ENCODE measurements at regions not wholly inside any gene's neighbourhood (a gene's known extent, or its start where the extent isn't known, plus 50 kb on each side); places are given as distances from the start of the nearest gene placed in this dataset.

- TF ChIP-seq CTCF (optimal IDR thresholded peaks at IDR 0.05 in 1 of 3, IDR thresholded peaks at IDR 0.05 in 1 of 3, conservative IDR thresholded peaks at IDR 0.05 in 1 of 3; ENCODE audit: extremely low read depth in 1 of 3, insufficient read depth in 2 of 3, low read length in 3 of 3): no peak
- TF ChIP-seq EZH2 (IDR thresholded peaks at IDR 0.05; ENCODE audit: low read length): no peak
Observed at GRCh38 chr12:74424778-74425177, 112.9 kb upstream of the ATXN7L3B start.

Data from keratinocyte (primary cell).